Brain microvascular endothelial cell (primary cell): ENCODE measurements at regions not wholly inside any gene's neighbourhood (a gene's known extent, or its start where the extent isn't known, plus 50 kb on each side); places are given as distances from the start of the nearest gene placed in this dataset.

Experiments
- DNase-seq: peaks from one replicate; pipeline ENCODE4 v3.0.0-alpha.2; 2020
- H3K27ac ChIP-seq: fragments of 250-450 bp; sonication (Bioruptor Pico); 2 replicates; pipeline ENCODE4 v1.5.1; 2020; ENCODE audit warnings: mild to moderate bottlenecking, moderate library complexity
- H3K27me3 ChIP-seq: fragments of 250-450 bp; sonication (Bioruptor Pico); replicated peaks from 2 replicates; pipeline ENCODE4 v1.5.1; 2020; ENCODE audit warnings: mild to moderate bottlenecking
- H3K36me3 ChIP-seq: fragments of 250-450 bp; sonication (Bioruptor Pico); replicated peaks from 2 replicates; pipeline ENCODE4 v1.5.1; 2020; ENCODE audit warnings: mild to moderate bottlenecking
- H3K4me3 ChIP-seq: 2 replicates; pipeline ENCODE4 v1.5.1; 2011; ENCODE audit warnings: low read depth, mild to moderate bottlenecking, control low read depth, low read length, moderate library complexity
- CTCF ChIP-seq: IDR thresholded peaks from 2 replicates; pipeline ENCODE4 v1.5.1; 2011; ENCODE audit warnings: low read depth, mild to moderate bottlenecking, moderate library complexity, low read length, control low read depth, inconsistent platforms; ENCODE audit errors: missing control alignments
- in situ Hi-C: cut with HindIII; loops from 2 replicates; pipeline ENCODE4 v1.10.0; 2017; ENCODE audit warnings: low sequenced_read_pairs, low pct_ligation_motif_present

- in situ Hi-C loops = no loop called here
- no peak for TF ChIP-seq CTCF
- H3K4me3 ChIP-seq = no peak overlapping the region
- H3K27ac ChIP-seq = no peak overlapping the region
- DNase-seq = no peak
- no peaks in the 10 kb centered on the region for H3K27me3 ChIP-seq
- no peaks in the 10 kb centered on the region for H3K36me3 ChIP-seq
Measured at GRCh38 chr7:3245721-3246120, 55.3 kb upstream of the SDK1 start.

- H3K36me3 ChIP-seq = no peaks in the 10 kb centered on the region
- DNase-seq = no peak
- TF ChIP-seq CTCF = no peak
- H3K27ac ChIP-seq = no peak overlapping the region
- in situ Hi-C loops = no loop called here
- H3K27me3 ChIP-seq = no peaks in the 10 kb centered on the region
- no peak overlapping the region for H3K4me3 ChIP-seq
Measured at GRCh38 chr7:3246127-3246526, 54.9 kb upstream of the SDK1 start.

GRCh38 chr7:3246651-3247050 is 54.4 kb upstream of the SDK1 start:
- in situ Hi-C loops = no loop called here
- TF ChIP-seq CTCF = no peak
- H3K27me3 ChIP-seq = no peaks in the 10 kb centered on the region
- H3K36me3 ChIP-seq = no peaks in the 10 kb centered on the region
- no peak overlapping the region for H3K4me3 ChIP-seq
- no peak for DNase-seq
- no peak overlapping the region for H3K27ac ChIP-seq

GRCh38 chr7:3250725-3251124 is 50.3 kb upstream of the SDK1 start:
- H3K36me3 ChIP-seq = no peaks in the 10 kb centered on the region
- in situ Hi-C loops = no loop called here
- no peak overlapping the region for H3K4me3 ChIP-seq
- H3K27ac ChIP-seq = no peak overlapping the region
- no peaks in the 10 kb centered on the region for H3K27me3 ChIP-seq
- TF ChIP-seq CTCF = no peak
- no peak for DNase-seq
